Activated T-cell treated with anti-CD3 and anti-CD28 coated beads for 48 hours (primary cell): ENCODE measurements at regions not wholly inside any gene's neighbourhood (a gene's known extent, or its start where the extent isn't known, plus 50 kb on each side); places are given as distances from the start of the nearest gene placed in this dataset.

Source experiments
- DNase-seq: peaks from one replicate; pipeline ENCODE4 v3.0.0-alpha.2; 2020; ENCODE audit warnings: low read depth

- DNase-seq: no peak
Observed at GRCh38 chr2:221347471-221347870, 224.6 kb downstream of the EPHA4 start.

- DNase-seq: no peak
Observed at GRCh38 chr2:221350616-221351015, 221.5 kb downstream of the EPHA4 start.

GRCh38 chr2:221353201-221353600 is 218.9 kb downstream of the EPHA4 start:
- DNase-seq: no peak

GRCh38 chr2:221360312-221360711 is 211.8 kb downstream of the EPHA4 start:
- DNase-seq: no peak

GRCh38 chr2:221360742-221361141 is 211.4 kb downstream of the EPHA4 start:
- DNase-seq: no peak

GRCh38 chr2:221361633-221362032 is 210.5 kb downstream of the EPHA4 start:
- DNase-seq: no peak

- DNase-seq: no peak
Observed at GRCh38 chr2:221364672-221365071, 207.4 kb downstream of the EPHA4 start.
